DMS53 (cell line): ENCODE measurements at regions not wholly inside any gene's neighbourhood (a gene's known extent, or its start where the extent isn't known, plus 50 kb on each side); places are given as distances from the start of the nearest gene placed in this dataset.
"Not testable (repeated sequence)": the region's sequence is repeated elsewhere in the genome, so short reads cannot be mapped to it uniquely, and the experiment has no call there.

Source experiments
- DNase-seq: peaks from one replicate; lab custom pipeline; 2025; lab: John Stamatoyannopoulos, UW

DNA sequence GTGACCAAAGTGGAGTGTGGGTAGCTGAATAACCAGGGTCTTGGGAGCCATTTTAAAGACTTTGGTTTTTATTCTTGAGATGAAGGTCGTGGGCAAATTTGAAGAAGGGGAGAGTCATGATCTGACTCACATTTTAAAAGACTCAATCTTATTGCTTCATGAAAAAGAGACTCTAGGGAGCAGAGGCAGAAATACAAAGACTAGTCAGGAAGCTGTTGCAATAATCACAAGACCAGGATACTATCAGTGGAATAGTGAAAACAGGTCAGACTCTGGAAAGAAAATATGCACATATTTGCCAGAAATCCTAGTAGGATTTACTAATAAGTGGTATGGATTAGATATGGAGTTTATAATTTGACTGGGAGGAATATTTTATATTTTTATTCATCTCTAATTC is 448.4 kb downstream of the RAPGEF2 start:
- no peak for DNase-seq

DNA sequence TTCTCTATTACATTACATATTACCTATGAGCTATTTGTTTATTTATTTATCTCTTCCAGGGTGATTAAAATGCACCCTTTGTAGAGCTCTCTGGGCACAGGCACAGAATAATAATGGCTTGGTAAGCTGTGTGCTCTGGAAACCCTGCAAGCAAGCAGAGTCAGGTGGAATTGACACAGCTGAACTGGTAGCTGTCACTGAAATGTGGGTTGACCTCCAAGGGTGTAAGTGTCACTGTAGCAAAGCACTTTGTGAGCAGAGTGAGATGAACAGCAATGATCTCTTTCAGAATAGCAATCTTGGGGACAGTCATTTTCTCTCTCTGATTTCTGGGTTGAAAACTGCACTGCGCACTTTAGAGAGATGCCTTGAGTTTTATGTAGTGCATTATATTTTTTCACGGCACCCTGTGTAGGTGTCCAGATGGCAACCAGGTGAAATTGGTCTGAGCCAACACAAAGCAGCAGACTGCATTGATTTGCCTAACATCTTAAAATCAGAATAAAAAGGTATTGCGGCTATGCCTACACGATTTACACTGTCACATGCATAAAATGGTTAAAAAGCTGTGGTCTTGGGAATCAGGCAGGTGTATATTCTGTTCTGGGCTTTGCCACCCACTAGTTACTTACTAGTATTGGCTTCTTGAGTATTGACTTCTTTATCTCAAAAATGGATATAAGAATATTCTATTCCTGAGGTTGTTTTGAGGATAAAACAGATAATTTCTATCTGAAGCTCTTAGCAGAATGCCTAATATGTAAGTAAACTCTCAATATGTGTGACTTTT is 450.3 kb downstream of the RAPGEF2 start:
- no peak for DNase-seq

DNA sequence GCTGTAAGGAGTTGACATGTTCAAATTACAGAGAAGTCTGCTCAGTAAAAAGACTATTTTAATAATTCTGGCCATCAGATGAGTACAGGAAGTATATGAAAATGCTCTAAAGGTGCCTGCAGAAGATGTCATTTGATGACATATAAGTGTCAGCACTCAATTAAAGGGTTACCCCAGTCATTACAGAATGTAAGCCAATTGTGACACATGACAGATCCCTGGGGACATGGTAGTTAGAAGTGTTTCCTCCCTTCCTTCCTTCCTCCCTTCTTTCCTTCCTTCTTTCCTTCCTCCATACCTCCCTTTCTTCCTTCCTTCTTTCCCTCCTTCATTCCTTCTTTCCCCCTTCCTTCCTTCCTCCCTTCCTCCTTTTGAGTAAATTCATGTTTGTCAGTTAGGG is 453.0 kb downstream of the RAPGEF2 start:
- DNase-seq = no peak

DNA sequence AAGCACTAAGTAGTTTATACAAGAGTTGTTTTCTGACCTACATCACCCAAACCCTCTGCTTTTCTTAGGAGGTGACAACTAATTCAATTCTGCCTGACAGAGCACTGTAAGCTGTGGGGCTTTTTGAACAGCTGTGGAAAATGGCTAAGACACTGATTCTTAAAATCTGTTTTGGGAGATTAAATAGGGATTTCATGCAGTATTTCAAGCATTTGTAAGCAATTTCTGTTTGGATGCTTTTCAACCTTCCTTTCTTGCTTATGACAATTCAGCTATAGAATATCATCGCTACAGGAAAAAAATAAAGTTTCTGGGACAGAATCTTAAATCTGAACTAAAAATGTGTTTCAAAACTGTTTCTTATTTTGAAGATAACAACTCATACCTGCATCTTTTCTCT is 459.5 kb downstream of the RAPGEF2 start:
- DNase-seq = no peak

DNA sequence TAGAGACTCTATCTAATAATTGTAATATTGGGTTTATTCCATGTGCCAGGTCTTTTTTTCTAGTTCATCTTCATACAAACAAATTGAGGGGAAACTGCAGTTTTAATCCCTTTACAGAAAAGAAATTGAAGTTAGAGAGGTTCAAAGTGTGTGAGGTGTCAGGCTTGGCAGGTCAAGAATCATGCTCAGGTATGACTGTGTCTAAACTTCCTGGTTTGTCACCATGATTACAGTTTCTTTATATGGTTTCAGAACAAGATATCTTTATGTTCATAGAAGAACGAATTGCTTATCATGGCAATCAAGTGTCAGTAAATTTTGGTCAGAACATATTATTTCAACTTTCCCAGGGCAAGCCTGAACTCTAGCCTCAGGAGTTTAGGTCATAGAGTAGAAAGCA is 460.4 kb downstream of the RAPGEF2 start:
- no peak for DNase-seq

DNA sequence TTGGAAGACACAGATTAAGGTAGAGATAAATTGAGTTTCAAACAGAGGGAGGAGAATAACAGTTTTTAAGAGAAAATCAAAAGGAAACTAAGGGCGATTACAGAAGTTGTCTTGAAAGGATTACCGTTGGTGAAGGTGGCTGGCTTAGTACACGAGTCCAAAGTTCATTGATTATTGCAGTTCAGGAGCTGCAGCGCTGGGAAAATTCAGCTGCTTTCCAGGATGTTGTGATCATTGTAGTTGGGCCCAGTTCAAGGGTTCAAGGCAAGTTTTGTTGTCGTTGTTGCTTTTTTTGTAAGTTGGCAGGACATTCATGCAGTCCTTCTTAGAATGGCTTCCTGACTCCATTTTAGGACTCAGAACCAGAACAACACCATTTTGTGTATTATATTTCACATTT is 461.7 kb downstream of the RAPGEF2 start:
- no peak for DNase-seq

DNA sequence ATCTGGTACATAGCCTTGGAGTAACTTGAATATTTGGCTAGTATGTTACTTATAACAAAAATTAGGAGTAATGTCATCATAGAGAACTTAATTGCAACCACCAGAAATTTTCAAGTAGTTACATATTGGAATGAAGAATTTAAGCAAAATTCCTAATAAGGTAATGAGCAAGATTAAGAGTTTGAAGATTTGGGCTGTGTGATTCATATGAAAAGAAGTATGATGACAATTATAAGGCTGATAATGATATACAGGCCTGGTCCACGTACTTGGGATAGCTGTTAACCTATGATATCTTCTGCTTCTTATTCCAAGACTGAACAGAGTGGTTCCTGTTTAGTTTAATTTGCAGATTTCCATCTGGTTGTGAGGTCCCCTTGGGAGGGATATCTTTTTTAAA is 463.9 kb downstream of the RAPGEF2 start:
- no peak for DNase-seq

DNA sequence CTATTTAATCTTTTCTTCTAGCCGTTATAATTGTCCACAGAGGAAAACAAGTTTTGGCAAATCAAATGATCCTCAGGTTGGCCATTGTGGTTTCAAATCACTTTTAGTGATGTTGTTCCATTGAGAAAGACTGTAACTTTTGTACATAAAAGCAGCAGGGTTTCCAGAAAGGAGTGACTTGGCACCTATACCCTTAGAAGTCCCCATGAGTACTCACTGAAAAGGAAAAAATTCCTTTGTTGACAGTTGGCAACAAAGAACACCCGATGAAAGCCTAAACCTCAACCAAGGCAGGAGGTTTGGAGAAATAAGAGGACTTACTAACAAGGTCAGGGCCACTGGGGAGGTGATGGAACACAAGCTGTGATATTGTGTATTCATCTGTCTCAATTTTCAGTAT is 474.4 kb downstream of the RAPGEF2 start:
- DNase-seq = no peak

DNA sequence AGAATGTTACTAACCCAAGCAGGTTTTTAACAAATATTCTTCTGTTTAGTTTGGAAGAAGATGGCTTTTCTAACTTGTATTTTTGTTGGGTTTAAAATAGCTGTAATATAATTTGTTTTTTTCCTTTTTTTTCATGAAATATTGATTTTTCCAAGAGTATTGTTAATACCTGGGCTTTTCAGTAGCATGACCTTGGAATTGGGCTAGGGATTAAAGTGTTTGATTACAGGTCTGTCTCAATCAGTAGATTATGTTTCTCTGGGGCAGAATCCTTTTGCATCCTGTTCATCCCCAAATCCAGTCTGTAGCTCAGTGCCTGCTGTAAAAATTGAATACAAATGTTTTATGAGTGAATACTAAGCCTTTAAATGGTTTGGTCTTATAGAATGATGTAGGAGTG is 479.8 kb downstream of the RAPGEF2 start:
- no peak for DNase-seq

DNA sequence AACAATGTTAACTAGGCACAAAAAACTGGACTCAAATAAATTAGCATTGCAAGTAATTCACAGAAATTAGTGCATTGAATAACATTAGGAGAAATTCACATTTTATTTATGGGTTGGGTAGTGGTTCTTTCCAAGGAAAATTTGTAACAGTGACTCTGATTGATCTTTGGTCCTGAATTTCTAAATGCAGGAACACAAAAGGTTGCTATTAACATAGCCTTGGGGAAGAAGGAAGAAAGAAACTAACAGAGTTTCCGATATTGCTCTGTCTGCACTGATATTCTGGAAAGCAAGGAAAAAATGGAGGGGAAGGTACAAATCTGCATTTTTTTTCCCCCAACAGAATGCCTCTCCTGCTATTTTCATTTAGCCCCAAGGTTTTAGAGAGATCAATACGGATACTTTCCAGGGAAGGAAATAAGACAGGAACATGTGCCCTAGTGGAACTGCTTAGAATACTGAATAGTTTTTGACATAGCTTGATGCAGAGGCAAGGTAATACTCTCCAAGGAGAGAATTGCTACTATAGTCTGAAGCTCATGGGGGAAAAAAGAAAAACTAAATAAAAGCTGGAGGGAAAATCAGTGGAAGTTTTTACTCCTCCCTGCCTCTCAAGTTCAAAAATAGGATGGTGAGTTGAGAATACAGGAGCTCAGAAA is 490.1 kb downstream of the RAPGEF2 start:
- DNase-seq = no peak

DNA sequence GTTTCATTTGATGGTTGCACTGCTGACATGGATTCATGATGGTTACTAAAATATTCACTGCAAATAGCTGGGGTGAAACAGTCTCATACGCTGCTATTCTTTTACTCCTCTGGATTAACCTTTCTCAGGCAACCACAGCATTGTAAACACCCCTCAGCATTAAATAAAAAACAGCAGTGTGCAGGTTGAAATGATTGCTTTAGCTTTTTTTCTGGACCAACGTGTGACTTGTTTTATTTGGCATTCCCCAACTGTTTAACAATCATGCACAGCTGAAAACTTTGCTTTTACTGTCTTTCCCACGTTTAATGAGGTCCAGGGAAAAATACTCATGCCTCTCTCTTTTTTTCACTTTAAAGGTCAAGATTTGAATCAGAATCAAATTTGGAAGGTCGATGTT is 490.8 kb downstream of the RAPGEF2 start:
- no peak for DNase-seq

DNA sequence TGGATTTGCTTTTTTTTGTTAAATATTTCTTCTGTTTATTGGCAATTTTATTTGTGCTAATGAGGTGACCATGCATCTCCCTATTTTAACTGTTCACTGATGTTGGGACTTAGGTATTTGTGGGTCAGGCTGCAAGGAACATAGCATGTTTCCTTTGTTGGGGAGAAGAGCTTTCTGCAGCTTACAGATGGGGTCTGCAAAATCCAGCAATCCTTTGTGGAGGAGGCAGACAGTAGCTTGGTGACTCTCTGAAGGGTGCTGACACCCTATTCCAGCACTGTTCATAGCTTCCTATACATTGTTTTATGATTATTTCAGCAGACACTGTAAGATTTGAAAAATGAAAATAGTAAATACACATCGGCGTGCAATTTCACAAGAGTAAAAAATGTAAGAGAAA is 491.7 kb downstream of the RAPGEF2 start:
- DNase-seq = no peak

DNA sequence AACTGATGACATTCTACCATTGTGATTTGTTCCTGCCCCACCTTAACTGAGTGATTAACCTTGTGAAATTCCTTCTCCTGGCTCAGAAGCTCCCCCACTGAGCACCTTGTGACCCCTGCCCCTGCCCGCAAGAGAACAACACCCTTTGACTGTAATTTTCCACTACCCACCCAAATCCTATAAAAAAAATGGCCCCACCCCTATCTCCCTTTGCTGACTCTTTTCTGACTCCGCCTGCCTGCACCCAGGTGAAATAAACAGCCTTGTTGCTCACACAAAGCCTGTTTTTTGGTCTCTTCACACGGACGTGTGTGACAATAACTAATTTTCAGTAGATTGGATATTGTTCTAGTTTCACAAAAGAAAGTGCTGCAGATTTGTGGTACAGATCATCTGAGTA is 492.2 kb downstream of the RAPGEF2 start:
- not testable (repeated sequence) for DNase-seq

DNA sequence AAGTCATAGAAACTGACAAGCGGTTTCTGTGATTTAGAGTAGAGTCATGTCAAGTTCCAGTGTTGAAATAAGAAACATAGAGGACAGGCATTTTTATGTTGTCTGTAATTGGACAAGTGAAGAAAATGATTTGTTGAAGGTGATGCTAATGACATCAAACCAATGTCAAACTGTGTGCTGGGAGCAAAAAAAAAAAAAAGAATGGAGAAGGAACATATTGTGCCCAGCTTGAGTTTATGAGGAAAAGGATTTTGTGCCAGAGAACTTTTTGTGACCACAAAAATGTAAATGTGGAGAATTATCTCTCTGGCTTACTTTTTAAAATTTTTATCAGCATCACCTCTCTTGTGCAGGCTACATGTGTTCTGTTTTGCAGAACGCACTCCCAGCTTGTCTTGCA is 495.7 kb downstream of the RAPGEF2 start:
- DNase-seq = no peak

DNA sequence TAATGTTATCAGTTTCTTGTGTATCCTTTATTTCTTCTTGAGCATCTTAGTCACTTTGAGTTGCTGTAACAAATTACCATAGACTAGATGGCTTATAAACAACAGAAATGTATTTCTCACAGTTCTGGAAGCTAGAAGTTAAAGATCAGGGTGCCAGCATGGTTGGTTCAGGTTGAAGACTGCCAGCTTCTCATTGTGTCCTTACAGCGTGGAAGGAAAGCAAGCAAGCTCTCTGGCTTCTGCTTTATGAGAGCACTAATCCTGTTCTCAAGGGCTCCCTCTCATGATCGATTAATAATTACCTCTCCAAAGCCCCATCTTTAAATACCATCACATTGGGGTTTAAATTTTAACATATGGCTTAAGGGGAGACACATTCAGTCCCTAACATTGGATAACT is 497.2 kb downstream of the RAPGEF2 start:
- no peak for DNase-seq

DNA sequence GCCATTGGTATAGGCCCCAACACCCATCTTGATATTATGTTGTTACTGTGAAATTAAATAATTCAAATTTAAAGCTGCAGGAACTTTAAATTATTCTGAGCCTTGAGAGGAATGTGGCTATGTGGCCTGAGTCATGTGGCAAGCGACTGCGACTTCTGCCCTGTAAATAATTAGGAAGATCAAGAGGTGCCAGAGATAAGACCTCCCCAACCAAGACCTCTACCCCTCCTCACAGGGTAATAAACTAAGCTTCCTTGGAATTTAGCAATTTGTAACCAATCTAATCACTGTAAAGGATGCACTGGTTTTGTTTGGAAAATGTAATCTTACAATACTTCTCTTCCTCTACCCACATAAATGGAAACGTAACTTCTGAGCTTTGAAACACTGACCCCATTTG is 501.9 kb downstream of the RAPGEF2 start:
- DNase-seq = no peak

DNA sequence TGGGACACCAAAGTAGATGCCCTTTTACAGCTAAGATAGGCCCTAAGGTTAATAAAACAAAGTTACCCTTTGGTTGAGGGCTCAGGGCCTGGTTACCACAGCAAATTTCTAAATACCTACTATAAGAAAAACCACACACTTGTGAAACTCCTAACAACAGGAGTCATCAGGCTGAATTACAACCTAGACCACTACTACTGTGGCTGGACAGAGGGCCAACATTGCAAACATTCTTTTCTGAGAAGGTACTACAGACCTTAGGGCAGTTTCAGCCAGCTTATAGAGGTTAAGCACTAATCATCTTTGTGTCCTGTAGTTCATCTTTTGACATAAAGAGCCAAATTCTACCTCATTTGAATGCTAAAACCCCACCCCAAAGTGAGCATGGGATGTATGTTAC is 504.0 kb downstream of the RAPGEF2 start:
- DNase-seq = no peak

DNA sequence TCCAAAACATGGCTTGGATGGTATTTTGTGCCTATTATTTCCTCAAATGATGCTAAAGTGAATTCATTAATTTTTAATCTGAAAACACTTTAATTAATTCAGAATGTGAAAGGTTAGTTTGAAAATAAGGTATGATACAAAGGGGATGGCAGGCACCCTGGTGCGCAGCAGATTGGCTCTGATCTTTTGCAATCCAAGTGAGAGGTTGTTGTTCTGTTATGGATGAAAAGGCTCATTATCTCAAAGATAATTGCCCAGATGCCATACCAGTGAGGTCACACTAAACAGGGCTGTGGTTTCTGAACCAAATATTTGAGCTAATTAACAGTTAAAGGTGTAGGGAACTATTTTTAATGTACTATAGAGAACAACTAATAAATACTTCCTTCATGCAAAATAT is 504.9 kb downstream of the RAPGEF2 start:
- no peak for DNase-seq

DNA sequence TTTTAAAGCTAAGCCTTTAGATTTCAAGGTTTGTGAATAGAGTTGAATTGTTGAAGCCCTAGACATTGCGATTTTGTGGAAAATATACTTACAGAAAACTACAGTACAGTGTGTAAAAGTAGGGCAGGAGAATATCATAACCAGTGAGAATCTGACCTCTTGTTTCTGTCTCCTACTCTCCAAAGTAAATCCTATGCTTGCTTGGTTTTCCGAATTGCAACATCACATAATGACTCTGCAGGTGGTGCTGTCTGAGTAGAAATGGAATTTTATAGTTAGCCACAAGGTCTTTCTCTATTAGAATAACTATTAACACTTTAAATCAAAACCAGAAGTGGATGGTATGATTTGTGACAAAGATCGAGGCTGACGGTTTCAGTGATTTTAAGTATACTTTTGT is 505.6 kb downstream of the RAPGEF2 start:
- peak; percentile 9 for DNase-seq

DNA sequence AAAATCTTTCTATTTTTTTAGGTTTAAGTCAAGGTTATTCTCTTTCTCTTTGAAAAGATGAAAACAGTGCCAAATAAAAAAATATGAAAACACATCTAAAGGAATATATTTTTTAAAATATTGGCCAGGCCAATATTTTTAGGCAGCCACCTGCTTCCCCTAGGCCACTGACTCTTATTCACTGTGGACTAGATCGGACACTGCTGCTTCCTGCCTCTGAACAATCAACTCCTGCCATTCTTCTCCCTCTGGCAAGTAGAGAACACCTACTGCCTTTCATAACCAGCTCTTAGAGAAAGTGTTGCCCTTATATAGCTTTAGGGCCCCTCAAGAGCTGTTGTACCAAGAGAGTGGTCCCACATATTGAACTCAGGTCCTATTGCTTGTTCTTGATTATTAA is 529.2 kb downstream of the RAPGEF2 start:
- DNase-seq = no peak

DNA sequence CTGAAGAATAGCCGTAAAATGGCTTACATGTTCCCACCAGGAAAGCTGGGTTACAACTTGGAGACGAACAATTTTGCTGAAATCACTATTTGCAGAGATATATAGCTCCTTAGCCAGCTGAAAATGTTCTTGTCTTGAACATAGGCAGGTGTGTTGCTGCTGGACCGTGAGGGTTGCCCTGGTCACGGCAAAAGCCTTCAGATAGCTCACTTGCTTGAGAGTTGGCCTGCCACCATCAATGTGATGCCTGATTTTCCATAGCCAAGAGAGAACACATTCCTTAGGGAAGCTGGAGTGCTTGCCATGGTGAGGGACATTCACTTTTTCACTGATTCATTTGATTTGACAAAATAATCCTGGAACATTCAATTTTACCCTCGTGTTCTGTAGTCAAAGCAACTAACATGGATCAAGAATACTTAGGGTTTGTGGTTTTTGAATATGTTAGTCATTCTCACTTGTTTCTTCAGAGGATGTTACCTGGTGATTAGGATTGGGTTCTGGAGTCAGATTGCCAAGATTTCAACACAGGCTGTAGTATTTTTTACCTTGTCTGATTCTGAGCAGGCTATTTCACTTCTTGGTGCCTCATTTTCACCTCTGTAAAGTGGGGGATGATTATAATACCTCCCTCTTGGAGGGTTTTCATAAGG is 536.9 kb downstream of the RAPGEF2 start:
- no peak for DNase-seq

DNA sequence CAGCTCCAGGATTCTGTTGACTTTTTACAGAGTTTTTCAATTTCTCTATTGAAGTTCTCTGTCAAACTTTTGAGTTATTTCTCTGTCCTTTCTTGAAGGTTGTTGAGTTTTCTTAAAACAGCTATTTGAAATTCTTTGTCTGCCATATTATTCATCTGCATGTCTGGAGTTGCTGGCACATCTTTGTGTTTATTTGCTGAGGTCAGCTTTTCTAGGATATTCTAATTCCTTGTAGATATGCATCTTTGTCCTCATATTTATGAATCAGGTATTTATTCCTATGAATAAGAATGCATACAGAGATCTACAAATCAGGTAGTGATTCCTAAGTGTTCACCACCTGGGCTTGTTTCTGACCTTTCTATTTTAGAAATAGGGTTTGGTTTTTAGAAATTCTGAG is 546.4 kb downstream of the RAPGEF2 start:
- DNase-seq = no peak

DNA sequence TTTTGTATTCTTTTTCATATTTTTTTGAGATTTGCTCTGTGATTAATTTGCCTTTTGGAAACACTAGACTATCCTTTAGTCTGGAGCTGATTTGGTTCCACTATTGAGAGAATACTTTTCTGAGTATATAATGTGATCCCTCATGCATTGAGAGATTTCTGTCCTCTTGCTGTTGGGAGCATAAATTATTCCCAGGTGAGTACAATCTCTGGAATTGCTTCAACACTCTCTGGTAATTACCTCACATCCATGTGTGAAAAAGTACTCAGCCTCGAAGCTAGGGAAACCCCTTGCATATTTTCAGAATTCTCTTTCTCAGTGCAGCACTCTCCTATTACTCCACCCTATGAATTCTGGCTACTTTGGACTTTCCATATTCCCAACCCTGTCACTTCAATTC is 550.0 kb downstream of the RAPGEF2 start:
- no peak for DNase-seq
